ENCODE measurements at regions not wholly inside any gene's neighbourhood (a gene's known extent, or its start where the extent isn't known, plus 50 kb on each side); places are given as distances from the start of the nearest gene placed in this dataset.

DNA sequence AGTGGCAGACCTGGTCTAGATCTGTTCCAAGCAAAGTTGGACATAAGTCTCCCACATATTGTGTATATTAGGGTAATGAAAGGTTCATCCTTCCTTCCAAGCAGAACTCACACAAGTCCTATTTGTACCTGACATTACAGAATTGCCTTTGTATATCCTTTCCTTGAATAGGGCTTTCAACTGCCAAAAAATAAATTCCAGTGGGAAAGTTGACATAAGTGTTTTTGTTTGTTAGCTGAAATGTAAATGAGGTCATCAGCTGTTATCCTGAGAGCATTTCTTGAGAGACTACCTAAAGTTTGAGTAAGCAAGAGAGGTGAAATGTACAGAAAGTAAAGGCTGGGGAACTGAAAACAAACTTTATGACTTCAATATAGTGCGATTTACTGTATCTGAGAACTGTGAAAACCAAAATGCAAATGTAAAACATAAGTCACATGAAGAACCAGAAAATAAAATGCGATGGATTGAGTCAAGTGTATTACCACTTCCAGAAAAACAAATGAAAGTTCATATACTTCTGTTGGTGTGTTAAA, 527.3 kb upstream of the SEMA3D start:
- TF ChIP-seq CTCF (IDR thresholded peaks at IDR 0.05; ENCODE audit: control extremely low read depth, extremely low read depth, low read depth, missing control alignments) = no peak
- ChIA-PET CTCF (no interaction called here), POLR2A (no interaction called here)
- peak; percentile 4 for DNase-seq (ENCODE audit: extremely low spot score)

GRCh38 chr7:85713171-85713570, 526.3 kb upstream of the SEMA3D start:
- CTCF ChIA-PET = no interaction called here
- POLR2A ChIA-PET = no interaction called here
- TF ChIP-seq CTCF (IDR thresholded peaks at IDR 0.05; ENCODE audit: control extremely low read depth, extremely low read depth, low read depth, missing control alignments) = no peak
- DNase-seq (ENCODE audit: extremely low spot score) = no peak

GRCh38 chr7:85711894-85712293, 525.0 kb upstream of the SEMA3D start:
- DNase-seq (ENCODE audit: extremely low spot score) = no peak
- ChIA-PET POLR2A (no interaction called here), CTCF (interaction anchor here (0.9 kb wide), 1 partner anchor 34 kb away, joined by 3 read pairs; no protein-coding TSS in a partner anchor)
- TF ChIP-seq CTCF (IDR thresholded peaks at IDR 0.05; ENCODE audit: control extremely low read depth, extremely low read depth, low read depth, missing control alignments) = no peak

GRCh38 chr7:85710960-85711359, 524.1 kb upstream of the SEMA3D start:
- POLR2A ChIA-PET = no interaction called here
- CTCF ChIA-PET = no interaction called here
- no peak for DNase-seq (ENCODE audit: extremely low spot score)
- no peak for TF ChIP-seq CTCF (IDR thresholded peaks at IDR 0.05; ENCODE audit: control extremely low read depth, extremely low read depth, low read depth, missing control alignments)

- TF ChIP-seq CTCF (IDR thresholded peaks at IDR 0.05; ENCODE audit: control extremely low read depth, extremely low read depth, low read depth, missing control alignments) = no peak
- POLR2A ChIA-PET = no interaction called here
- CTCF ChIA-PET = no interaction called here
- no peak for DNase-seq (ENCODE audit: extremely low spot score)
Measured at GRCh38 chr7:85708221-85708620, 521.4 kb upstream of the SEMA3D start.

DNA sequence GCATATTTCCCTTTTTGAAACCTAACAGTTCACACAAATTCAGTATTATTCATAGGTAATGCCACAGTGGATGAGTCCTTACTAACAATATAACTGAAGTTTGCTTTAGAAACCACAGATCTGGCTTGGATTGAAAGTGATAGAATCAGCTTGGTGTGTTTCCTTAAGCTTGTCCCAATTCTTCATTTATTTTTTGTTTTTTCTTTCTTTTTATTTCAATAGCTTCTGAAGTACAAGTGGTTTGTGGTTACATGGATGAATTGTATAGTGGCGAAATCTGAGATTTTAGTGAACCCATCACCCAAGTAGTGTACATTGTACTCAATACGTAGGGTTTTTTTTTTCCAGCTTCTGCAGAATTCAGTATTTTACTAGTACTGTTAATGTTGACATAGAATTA, 518.2 kb upstream of the SEMA3D start:
- CTCF ChIA-PET = interaction anchor here (0.7 kb wide), 1 partner anchor 10 kb away, joined by 4 read pairs; no protein-coding TSS in a partner anchor
- POLR2A ChIA-PET = no interaction called here
- TF ChIP-seq CTCF (IDR thresholded peaks at IDR 0.05; ENCODE audit: control extremely low read depth, extremely low read depth, low read depth, missing control alignments) = no peak
- no peak for DNase-seq (ENCODE audit: extremely low spot score)

Data from GM10248 (cell line).